Middle frontal gyrus (tissue), 1 donor: ENCODE measurements at regions not wholly inside any gene's neighbourhood (a gene's known extent, or its start where the extent isn't known, plus 50 kb on each side); places are given as distances from the start of the nearest gene placed in this dataset.
"Not testable (repeated sequence)": the region's sequence is repeated elsewhere in the genome, so short reads cannot be mapped to it uniquely, and the experiment has no call there.

Source experiments
- DNase-seq: peaks from one replicate; pipeline ENCODE4 v3.0.0-alpha.2; 2015; ENCODE audit warnings: low spot score; ENCODE audit errors: extremely low spot score

DNA sequence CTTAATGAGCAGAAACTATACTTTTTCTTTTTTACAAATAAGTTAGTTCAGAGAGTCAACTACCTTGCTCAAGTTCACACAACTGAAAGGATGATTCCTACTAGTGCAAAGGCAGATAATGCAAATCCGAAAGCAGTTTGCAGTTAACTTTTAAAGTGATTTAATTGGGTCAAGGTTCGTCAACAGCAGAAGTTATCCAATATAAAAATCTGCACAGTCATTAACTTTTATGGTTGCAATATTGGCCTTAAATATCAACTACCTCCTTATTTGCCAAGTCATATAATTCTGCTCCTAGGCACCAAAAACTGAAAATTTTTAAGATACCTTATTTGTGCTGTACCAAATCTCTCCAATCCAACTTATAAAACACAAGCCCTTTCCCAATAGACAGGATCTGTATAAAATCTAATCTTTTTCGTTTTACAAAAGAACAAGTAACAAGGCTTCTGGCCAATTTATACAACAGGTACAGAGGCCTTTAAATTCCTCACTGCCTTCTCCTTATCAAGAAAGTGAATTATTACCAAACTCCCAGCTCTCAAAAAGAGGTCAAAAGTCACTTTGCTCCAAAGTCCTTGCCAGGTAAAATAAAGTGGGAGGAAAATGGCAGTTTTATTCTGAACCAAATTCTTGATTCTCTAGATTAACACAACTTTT, 416.6 kb upstream of the NECTIN3 start:
- DNase-seq: no peak

DNA sequence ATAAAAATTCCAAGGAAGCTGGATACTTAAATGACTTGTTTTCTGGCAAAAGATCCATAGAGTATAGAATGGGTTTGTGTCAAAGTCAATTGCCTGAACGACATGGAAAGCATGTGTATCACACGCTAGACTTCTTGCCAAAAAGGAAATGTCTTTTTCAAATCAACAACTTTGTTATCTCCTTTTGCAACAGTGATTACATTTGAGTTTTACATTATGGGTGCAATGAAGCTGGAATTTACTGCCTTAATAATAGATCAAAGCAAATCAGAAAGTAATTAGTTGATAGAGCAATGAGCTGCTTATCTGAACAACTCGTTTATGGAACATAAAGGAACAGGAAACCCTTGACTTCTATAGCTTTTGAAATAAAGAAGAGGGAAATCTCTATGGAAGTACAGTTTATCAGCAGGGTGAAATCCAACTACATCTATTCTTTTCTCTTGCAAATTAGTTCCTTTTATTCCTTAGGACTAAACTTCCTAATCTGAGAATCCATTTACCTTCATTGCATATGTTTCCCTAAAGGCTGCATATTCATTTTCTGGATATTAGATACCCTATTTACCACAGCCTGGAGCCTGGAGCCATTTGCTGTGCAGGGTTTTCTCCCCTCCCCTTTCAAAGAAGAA, 415.1 kb upstream of the NECTIN3 start:
- no peak for DNase-seq

DNA sequence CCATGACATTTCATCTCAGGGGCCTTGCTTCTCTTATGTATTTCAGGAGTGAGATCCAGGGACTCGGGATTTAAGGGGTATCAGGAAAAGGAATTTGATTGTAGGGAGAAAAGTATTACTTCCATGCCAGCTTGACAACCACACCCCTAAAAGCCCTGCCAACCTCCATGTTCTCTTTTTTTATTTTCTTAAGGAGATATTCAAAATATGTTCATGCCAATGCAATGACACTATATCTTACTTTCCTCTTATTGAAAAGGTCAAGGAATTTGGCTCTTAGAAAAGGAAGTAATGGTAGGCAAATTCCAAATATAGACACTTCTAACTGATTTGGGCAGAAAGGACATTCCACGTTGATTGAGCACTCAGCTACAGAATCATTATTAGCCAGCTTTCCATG, 407.5 kb upstream of the NECTIN3 start:
- no peak for DNase-seq

DNA sequence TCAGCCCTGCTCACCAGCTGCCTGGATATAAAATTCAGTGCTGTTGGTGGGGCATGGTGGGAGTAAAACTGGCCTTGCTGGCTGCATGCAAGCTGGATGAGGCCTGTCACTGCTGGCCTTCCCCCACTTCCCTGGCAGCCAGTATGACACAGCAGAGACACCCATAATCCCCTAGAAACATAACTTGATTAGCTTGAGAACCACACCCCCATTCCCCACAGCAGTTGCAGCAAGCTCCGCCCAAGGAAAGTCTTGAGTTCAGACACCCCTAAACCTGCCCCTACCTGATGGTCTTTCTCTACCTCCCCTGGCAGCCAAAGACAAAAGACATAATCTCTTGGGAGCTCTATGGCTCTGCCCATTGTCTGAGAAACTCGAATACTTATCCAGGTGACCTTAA, 405.1 kb upstream of the NECTIN3 start:
- no peak for DNase-seq

- DNase-seq: no peak
Measured at GRCh38 chr3:110667216-110667615, 404.4 kb upstream of the NECTIN3 start.

- no peak for DNase-seq
Measured at GRCh38 chr3:110670407-110670806, 401.2 kb upstream of the NECTIN3 start.

DNA sequence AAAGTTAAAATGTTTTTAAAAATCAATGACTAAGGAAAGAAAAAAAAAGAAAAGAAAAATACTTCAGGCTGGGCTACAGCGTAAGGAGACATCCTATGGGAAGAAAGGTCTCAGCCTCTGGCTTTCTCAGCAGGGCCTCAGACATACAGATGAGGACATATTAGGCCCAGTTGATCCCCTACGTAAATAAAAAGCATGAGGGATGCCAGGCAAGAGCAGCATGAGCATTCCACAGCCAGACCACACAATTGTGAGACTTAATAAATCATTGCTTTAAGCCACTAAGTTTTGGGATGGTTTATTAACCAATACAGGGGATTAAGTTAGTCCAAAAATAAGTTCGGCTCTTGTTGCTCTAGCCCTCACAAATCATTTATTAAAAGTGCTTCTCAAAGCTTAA, 394.1 kb upstream of the NECTIN3 start:
- no peak for DNase-seq

GRCh38 chr3:110679285-110679684, 392.3 kb upstream of the NECTIN3 start:
- DNase-seq: no peak

DNA sequence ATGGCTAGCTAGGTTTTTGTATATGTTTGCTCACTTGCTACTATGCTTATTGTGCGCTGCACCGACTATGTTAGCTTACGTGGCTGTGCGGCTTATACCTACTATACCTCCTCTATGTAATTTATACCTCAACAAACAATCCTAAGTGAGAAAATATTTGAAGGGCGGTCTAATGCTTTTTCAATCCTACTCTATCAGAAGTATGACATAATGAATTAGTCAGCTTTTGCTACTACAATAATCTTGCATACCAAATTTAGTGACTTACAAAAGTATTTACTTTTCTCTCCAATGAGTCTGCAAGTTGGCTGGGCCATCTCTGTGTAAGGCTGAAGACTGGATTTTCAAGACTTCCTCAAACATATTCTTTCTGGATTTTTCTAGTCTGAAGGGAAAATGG, 391.2 kb upstream of the NECTIN3 start:
- no peak for DNase-seq

- DNase-seq: no peak
Measured at GRCh38 chr3:110684466-110684865, 387.1 kb upstream of the NECTIN3 start.

- no peak for DNase-seq
Measured at GRCh38 chr3:110685630-110686029, 386.0 kb upstream of the NECTIN3 start.

DNA sequence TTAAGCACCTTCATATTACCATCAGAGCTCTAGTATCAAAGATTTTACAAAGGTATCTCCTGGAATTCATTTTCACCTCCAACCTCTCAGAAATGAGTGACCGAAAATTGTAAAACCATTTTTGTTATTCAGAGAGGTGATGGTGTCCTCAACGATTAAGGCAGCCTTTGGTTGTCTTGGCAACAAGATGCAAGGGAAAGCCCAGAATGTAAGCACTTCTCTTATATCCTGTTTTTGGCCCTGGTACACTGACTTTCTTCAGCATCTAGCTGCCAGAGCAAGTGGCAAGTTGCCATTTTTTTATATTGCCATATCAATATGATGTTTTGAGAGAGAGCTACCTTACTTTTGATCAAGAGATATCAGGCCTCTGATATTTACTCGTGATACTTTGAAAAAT, 384.9 kb upstream of the NECTIN3 start:
- DNase-seq: no peak

DNA sequence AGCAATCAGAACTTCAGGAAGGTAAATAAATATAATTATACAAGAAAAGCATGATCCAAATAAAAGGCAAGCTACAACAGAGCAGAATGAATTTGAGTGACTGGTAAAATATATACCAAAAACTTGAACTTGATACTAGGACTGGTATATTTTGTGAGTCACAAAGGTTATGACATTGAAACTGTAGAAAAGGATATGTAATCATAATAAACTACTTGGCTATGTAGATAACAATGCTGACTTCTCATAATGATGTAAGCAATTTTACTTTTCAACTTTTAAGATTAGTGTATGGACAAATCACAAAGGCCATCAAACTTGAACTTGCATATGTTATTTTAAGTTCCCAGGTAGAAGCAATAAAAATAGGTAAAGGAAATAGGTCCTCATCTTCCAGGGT, 384.5 kb upstream of the NECTIN3 start:
- DNase-seq: no peak

DNA sequence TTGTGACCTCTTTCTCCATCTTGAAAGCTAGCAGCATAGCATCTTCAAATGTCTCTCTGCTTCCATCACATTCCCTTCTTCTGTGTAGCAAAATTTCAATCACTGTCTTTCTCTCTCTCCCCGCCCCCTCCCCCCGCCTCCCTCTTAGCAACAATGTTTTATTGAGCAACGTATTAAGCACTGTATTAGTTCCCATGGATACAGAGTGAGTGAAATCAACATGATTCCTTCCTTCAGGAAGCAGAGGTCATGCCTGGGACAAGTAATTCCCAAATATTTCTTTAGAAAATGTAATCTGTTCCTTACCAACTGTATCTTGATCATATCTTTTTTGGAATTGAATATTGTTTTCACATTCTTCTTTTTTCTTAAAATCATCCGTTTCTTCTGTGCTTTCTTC, 373.7 kb upstream of the NECTIN3 start:
- no peak for DNase-seq

DNA sequence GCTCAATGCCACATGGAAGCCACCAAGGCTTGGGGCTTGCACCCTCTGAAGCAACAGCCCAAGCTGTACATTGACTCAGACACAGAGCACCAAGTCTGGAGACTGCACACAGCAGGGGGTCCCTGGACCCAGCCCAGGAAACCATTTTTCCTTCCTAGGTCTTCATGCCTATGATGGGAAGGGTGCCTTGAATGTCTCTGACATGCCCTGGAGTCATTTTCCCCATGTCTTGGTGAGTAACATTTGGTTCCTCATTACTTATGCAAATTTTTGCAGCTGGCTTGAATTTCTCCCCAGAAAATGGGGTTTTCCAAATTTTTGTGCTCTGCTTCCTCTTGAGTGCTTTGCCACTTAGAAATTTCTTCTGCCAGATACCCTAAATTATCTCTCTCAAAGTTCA, 367.3 kb upstream of the NECTIN3 start:
- not testable (repeated sequence) for DNase-seq

DNA sequence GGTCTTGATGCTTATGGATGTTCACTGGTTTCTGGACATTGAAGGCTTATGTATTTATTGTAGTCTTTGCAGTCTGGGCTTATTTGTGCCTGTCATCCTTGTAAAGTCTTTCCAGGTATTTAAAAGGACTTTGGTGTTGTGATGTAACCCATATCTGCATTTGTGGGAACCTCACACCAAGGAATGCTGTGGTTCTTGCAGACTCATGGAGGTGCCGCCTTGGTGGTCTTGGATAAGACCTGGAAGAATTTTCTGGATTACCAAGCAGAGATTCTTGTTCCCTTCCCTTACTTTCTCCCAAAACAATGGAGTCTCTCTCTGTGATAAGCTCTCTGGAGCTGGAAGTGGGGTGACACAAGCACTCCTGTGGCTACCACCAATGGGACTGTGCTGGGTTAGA, 363.5 kb upstream of the NECTIN3 start:
- no peak for DNase-seq

- no peak for DNase-seq
Measured at GRCh38 chr3:110710156-110710555, 361.5 kb upstream of the NECTIN3 start.

- DNase-seq: no peak
Measured at GRCh38 chr3:110710603-110711002, 361.0 kb upstream of the NECTIN3 start.

GRCh38 chr3:110711130-110711832, 360.3 kb upstream of the NECTIN3 start:
- DNase-seq: no peak

- no peak for DNase-seq
Measured at GRCh38 chr3:110711851-110712516, 359.6 kb upstream of the NECTIN3 start.

- DNase-seq: no peak
Measured at GRCh38 chr3:110727056-110727455, 344.6 kb upstream of the NECTIN3 start.

GRCh38 chr3:110731148-110731547, 340.5 kb upstream of the NECTIN3 start:
- no peak for DNase-seq
